ENCODE measurements at regions not wholly inside any gene's neighbourhood (a gene's known extent, or its start where the extent isn't known, plus 50 kb on each side); places are given as distances from the start of the nearest gene placed in this dataset.

DNA sequence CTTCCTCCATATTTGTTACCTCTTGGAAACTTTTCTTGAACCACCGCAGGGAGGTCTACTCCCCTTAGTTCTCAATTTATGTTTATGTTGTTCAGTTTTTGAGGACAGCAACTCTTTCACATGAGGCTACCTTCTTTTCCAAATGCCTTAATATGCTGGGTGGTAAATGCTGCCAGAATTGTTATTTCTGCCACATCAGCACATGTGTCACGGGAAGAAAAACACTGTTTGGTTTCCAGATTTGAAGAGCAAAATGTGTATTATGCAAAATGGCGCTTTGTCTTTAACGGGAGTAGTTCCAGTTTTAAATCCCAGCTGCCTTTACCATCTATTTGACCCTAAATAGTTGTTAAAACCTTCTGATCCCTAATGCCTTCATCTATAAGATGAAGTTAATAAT, 606.2 kb upstream of the TBL1XR1 start (continued):
- no peak for TF ChIP-seq EMX1 (CRISPR knock-in tag; IDR thresholded peaks at IDR 0.05)

DNA sequence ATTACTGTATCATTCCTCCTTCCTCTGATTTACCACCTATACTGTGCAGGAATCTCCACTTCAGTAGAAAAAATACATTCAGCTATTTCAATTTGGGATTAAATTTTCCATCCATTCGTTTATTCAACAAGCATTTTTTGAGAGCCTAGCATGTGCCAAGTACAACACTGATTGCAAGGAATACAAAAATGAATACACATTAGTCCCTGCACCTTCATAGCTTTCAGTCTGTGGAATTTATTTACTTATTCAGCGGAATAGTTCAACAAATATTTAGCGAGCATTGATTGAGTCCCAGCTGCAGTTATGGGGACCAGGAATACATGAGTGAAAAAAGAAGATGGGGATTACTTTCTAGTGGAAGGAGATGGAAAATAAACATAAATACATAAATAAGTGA, 606.8 kb upstream of the TBL1XR1 start:
- ChIA-PET CTCF (no interaction called here), POLR2A (no interaction called here)
- H3K4me3 Mint-ChIP-seq = no peak overlapping the region
- ATAC-seq = no peak
- H3K4me1 Mint-ChIP-seq = peaks cover 8% of the 10 kb centered on the region
- H3K27ac Mint-ChIP-seq = no peak overlapping the region
- no peaks in the 10 kb centered on the region for H3K27me3 Mint-ChIP-seq (ENCODE audit: low read depth)
- peaks cover 6% of the 10 kb centered on the region; the same call in 1 of the 2 replicates for H3K36me3 Mint-ChIP-seq
- TF ChIP-seq, protein P1, sequence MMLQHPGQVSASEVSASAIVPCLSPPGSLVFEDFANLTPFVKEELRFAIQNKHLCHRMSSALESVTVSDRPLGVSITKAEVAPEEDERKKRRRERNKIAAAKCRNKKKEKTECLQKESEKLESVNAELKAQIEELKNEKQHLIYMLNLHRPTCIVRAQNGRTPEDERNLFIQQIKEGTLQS (CRISPR knock-in tag; conservative IDR thresholded peaks at IDR 0.05) = no peak
- no peak for TF ChIP-seq ZNF423 (CRISPR knock-in tag; IDR thresholded peaks at IDR 0.05)
- TF ChIP-seq OVOL2 (CRISPR knock-in tag; IDR thresholded peaks at IDR 0.05; ENCODE audit: borderline replicate concordance) = no peak
- TF ChIP-seq, protein P2, sequence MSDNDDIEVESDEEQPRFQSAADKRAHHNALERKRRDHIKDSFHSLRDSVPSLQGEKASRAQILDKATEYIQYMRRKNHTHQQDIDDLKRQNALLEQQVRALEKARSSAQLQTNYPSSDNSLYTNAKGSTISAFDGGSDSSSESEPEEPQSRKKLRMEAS (CRISPR knock-in tag; IDR thresholded peaks at IDR 0.05) = no peak
- TF ChIP-seq, protein P3, sequence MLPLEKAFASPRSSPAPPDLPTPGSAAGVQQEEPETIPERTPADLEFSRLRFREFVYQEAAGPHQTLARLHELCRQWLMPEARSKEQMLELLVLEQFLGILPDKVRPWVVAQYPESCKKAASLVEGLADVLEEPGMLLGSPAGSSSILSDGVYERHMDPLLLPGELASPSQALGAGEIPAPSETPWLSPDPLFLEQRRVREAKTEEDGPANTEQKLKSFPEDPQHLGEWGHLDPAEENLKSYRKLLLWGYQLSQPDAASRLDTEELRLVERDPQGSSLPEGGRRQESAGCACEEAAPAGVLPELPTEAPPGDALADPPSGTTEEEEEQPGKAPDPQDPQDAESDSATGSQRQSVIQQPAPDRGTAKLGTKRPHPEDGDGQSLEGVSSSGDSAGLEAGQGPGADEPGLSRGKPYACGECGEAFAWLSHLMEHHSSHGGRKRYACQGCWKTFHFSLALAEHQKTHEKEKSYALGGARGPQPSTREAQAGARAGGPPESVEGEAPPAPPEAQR (CRISPR knock-in tag; IDR thresholded peaks at IDR 0.05) = no peak
- TF ChIP-seq, protein P4, sequence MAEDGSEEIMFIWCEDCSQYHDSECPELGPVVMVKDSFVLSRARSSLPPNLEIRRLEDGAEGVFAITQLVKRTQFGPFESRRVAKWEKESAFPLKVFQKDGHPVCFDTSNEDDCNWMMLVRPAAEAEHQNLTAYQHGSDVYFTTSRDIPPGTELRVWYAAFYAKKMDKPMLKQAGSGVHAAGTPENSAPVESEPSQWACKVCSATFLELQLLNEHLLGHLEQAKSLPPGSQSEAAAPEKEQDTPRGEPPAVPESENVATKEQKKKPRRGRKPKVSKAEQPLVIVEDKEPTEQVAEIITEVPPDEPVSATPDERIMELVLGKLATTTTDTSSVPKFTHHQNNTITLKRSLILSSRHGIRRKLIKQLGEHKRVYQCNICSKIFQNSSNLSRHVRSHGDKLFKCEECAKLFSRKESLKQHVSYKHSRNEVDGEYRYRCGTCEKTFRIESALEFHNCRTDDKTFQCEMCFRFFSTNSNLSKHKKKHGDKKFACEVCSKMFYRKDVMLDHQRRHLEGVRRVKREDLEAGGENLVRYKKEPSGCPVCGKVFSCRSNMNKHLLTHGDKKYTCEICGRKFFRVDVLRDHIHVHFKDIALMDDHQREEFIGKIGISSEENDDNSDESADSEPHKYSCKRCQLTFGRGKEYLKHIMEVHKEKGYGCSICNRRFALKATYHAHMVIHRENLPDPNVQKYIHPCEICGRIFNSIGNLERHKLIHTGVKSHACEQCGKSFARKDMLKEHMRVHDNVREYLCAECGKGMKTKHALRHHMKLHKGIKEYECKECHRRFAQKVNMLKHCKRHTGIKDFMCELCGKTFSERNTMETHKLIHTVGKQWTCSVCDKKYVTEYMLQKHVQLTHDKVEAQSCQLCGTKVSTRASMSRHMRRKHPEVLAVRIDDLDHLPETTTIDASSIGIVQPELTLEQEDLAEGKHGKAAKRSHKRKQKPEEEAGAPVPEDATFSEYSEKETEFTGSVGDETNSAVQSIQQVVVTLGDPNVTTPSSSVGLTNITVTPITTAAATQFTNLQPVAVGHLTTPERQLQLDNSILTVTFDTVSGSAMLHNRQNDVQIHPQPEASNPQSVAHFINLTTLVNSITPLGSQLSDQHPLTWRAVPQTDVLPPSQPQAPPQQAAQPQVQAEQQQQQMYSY (CRISPR knock-in tag; IDR thresholded peaks at IDR 0.05) = no peak
- no peak for TF ChIP-seq ZNF232 (CRISPR knock-in tag; IDR thresholded peaks at IDR 0.05)
- TF ChIP-seq NFATC4 (CRISPR knock-in tag; IDR thresholded peaks at IDR 0.05) = no peak
- TF ChIP-seq ELF4 (CRISPR knock-in tag; IDR thresholded peaks at IDR 0.05; ENCODE audit: low read depth) = no peak
- no peak for TF ChIP-seq ESRRA (CRISPR knock-in tag; IDR thresholded peaks at IDR 0.05; ENCODE audit: borderline replicate concordance)
- no peak for TF ChIP-seq GRHL2 (CRISPR knock-in tag; IDR thresholded peaks at IDR 0.05; ENCODE audit: insufficient replicate concordance, severe bottlenecking)
- TF ChIP-seq, protein P5, sequence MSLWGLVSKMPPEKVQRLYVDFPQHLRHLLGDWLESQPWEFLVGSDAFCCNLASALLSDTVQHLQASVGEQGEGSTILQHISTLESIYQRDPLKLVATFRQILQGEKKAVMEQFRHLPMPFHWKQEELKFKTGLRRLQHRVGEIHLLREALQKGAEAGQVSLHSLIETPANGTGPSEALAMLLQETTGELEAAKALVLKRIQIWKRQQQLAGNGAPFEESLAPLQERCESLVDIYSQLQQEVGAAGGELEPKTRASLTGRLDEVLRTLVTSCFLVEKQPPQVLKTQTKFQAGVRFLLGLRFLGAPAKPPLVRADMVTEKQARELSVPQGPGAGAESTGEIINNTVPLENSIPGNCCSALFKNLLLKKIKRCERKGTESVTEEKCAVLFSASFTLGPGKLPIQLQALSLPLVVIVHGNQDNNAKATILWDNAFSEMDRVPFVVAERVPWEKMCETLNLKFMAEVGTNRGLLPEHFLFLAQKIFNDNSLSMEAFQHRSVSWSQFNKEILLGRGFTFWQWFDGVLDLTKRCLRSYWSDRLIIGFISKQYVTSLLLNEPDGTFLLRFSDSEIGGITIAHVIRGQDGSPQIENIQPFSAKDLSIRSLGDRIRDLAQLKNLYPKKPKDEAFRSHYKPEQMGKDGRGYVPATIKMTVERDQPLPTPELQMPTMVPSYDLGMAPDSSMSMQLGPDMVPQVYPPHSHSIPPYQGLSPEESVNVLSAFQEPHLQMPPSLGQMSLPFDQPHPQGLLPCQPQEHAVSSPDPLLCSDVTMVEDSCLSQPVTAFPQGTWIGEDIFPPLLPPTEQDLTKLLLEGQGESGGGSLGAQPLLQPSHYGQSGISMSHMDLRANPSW (CRISPR knock-in tag; conservative IDR thresholded peaks at IDR 0.05; ENCODE audit: low read depth) = no peak
- TF ChIP-seq SOX15 (CRISPR knock-in tag; IDR thresholded peaks at IDR 0.05) = no peak
- no peak for TF ChIP-seq SMAD3 (CRISPR knock-in tag; IDR thresholded peaks at IDR 0.05; ENCODE audit: borderline replicate concordance)
- no peak for TF ChIP-seq ZNF396 (CRISPR knock-in tag; IDR thresholded peaks at IDR 0.05; ENCODE audit: borderline replicate concordance)
- no peak for TF ChIP-seq JAZF1 (CRISPR knock-in tag; IDR thresholded peaks at IDR 0.05)
- no peak for DNase-seq (ENCODE audit: low spot score)
- H3K9me3 Mint-ChIP-seq = peaks cover 11% of the 10 kb centered on the region

DNA sequence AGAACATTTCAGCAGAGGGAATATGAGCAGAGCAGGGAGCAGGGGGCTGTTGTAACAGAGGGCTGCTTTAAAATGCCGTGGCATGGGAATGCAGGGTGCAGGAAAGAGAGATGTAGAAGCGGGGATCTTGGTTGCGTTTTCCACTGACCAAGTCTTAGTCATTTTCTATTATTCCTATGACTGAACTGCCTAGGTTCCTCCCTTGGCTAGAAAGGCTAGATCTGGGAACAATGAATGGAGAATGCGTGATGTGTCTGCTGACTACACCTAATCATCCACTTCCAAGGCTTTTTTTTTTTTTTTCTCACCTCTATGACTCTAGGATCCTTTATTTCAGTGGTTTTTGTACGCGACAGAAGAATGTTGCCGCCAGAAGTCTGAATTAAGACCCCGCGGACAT, 607.4 kb upstream of the TBL1XR1 start:
- no peaks in the 10 kb centered on the region for H3K27me3 Mint-ChIP-seq (ENCODE audit: low read depth)
- no peak overlapping the region for H3K27ac Mint-ChIP-seq
- POLR2A ChIA-PET = no interaction called here
- CTCF ChIA-PET = no interaction called here
- TF ChIP-seq ZBTB21 (CRISPR knock-in tag; IDR thresholded peaks at IDR 0.05; ENCODE audit: borderline replicate concordance) = no peak
- no peak for TF ChIP-seq ETV6 (CRISPR knock-in tag; IDR thresholded peaks at IDR 0.05)
- no peak for TF ChIP-seq CREB1 (CRISPR knock-in tag; IDR thresholded peaks at IDR 0.05)
- DNase-seq (ENCODE audit: low spot score) (no peak), ATAC-seq (no peak)
- peaks cover 8% of the 10 kb centered on the region for H3K4me1 Mint-ChIP-seq
- no peak overlapping the region for H3K4me3 Mint-ChIP-seq
- peaks cover 11% of the 10 kb centered on the region for H3K9me3 Mint-ChIP-seq
- H3K36me3 Mint-ChIP-seq = peaks cover 6% of the 10 kb centered on the region; the same call in 1 of the 2 replicates
